ENCODE measurements at regions not wholly inside any gene's neighbourhood (a gene's known extent, or its start where the extent isn't known, plus 50 kb on each side); places are given as distances from the start of the nearest gene placed in this dataset.

DNA sequence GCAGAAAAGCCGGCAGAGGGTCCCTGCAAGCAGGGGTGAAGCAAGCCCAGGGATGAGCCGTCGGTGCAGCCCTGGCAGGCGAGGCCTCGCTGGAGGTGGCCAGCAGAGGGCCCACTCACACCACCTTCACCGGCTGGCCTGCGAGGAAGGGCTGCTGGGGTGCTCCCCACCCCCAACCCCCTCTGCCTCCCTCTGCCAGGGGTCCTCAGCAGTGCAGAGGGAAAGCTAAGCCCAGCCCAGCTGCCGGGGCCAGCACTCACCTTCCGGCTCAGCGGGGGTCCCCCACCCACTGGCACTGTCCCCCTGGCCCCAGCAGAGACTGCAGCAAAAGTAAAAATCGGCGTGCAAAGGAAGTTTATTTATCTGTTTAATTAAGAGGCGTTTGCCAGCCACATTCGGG, 113.4 kb downstream of the ENGASE start:
- no peak overlapping the region for H3K4me3 ChIP-seq (ENCODE audit: low read depth in 1 of 2, low read length in 2 of 2)
- peak; percentile 56 for TF ChIP-seq CTCF (IDR thresholded peaks at IDR 0.05; ENCODE audit: borderline replicate concordance, extremely low read depth, low read length, poor library complexity, severe bottlenecking)
- TF ChIP-seq EZH2 (IDR thresholded peaks at IDR 0.05; ENCODE audit: borderline replicate concordance, low read depth, low read length, severe bottlenecking) = no peak
- peaks cover 3% of the 10 kb centered on the region for H3K27me3 ChIP-seq (ENCODE audit: insufficient read depth, low read length, poor library complexity)
- H3K4me1 ChIP-seq (ENCODE audit: insufficient read depth, low read length) = no peaks in the 10 kb centered on the region
- H3K36me3 ChIP-seq (ENCODE audit: insufficient read depth, low read length) = no peaks in the 10 kb centered on the region
- H3K27ac ChIP-seq (ENCODE audit: low read length) = no peak overlapping the region
- DNase-seq (no peak), ATAC-seq (ENCODE audit: insufficient read depth, low read depth) (no peak)
- H3K4me2 ChIP-seq (ENCODE audit: insufficient read depth, low read length) = no peak overlapping the region
- H3K79me2 ChIP-seq (ENCODE audit: insufficient read depth, low read length) = no peaks in the 10 kb centered on the region
- no peak overlapping the region for H2AFZ ChIP-seq (ENCODE audit: low read depth, low read length)
- peaks cover 31% of the 10 kb centered on the region for H4K20me1 ChIP-seq (ENCODE audit: insufficient read depth, low read length)
- H3K9ac ChIP-seq (ENCODE audit: low read depth, low read length) = no peak overlapping the region
- H3K9me3 ChIP-seq (ENCODE audit: insufficient read depth, low read length, severe bottlenecking) = no peaks in the 10 kb centered on the region

DNA sequence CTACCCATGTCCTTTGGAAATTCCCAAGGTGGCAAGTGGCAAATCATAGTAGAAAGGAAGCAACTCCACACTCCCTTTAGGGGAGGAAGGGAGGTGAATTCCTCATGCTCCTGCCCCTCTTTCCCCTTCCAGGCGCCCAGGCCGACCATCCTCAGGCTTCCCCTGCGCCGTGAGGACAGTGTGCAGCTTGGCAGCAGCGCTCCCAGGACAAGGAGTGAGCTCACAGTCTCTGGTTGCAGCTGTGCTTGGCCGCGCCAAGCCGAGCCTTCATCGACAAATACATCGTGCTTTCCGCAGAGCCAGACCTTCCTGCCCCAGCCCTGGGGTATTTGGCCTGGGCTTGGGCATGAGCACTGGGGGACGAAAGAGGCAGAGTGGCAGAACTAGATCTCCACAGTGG, 112.6 kb downstream of the ENGASE start:
- no peaks in the 10 kb centered on the region for H3K79me2 ChIP-seq (ENCODE audit: insufficient read depth, low read length)
- TF ChIP-seq CTCF (IDR thresholded peaks at IDR 0.05; ENCODE audit: borderline replicate concordance, extremely low read depth, low read length, poor library complexity, severe bottlenecking) (no peak), EZH2 (IDR thresholded peaks at IDR 0.05; ENCODE audit: borderline replicate concordance, low read depth, low read length, severe bottlenecking) (no peak)

DNA sequence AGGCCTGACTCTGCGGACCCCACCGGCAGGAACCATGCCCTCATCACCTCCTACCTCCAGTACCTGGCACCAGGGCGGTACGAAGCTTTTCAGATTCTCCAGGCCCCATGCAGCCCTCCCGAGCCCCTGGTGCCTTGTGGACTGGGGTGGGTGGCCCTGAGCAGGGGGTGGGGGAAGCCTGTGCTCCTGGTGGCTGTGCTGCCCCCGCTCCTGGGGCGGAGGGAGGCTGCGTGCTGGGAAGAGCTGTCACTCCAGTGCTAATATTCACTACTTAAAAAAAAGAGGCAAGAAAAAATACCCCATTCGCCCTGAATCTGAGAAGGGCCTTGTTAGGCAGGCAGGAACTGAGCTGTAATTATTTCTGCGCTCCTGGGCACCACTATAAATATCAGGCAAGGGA, 111.8 kb downstream of the ENGASE start:
- H4K20me1 ChIP-seq (ENCODE audit: insufficient read depth, low read length) = peaks cover 19% of the 10 kb centered on the region
- peaks cover 3% of the 10 kb centered on the region for H3K27me3 ChIP-seq (ENCODE audit: insufficient read depth, low read length, poor library complexity)
- H3K4me1 ChIP-seq (ENCODE audit: insufficient read depth, low read length) = no peaks in the 10 kb centered on the region
- H3K4me2 ChIP-seq (ENCODE audit: insufficient read depth, low read length) = no peak overlapping the region
- H2AFZ ChIP-seq (ENCODE audit: low read depth, low read length) = no peak overlapping the region
- no peaks in the 10 kb centered on the region for H3K9me3 ChIP-seq (ENCODE audit: insufficient read depth, low read length, severe bottlenecking)
- H3K9ac ChIP-seq (ENCODE audit: low read depth, low read length) = no peak overlapping the region
- no peak for DNase-seq
- TF ChIP-seq CTCF (IDR thresholded peaks at IDR 0.05; ENCODE audit: borderline replicate concordance, extremely low read depth, low read length, poor library complexity, severe bottlenecking) (no peak), EZH2 (IDR thresholded peaks at IDR 0.05; ENCODE audit: borderline replicate concordance, low read depth, low read length, severe bottlenecking) (no peak)
- H3K27ac ChIP-seq (ENCODE audit: low read length) = no peak overlapping the region
- no peaks in the 10 kb centered on the region for H3K79me2 ChIP-seq (ENCODE audit: insufficient read depth, low read length)
- no peak overlapping the region for H3K4me3 ChIP-seq (ENCODE audit: low read depth in 1 of 2, low read length in 2 of 2)
- ATAC-seq (ENCODE audit: insufficient read depth, low read depth) = no peak
- H3K36me3 ChIP-seq (ENCODE audit: insufficient read depth, low read length) = no peaks in the 10 kb centered on the region

More for the DNA sequence above, 112.6 kb downstream of the ENGASE start:
- H3K36me3 ChIP-seq (ENCODE audit: insufficient read depth, low read length) = no peaks in the 10 kb centered on the region
- ATAC-seq (ENCODE audit: insufficient read depth, low read depth) (no peak), DNase-seq (no peak)
- H3K4me3 ChIP-seq (ENCODE audit: low read depth in 1 of 2, low read length in 2 of 2) = no peak overlapping the region
- H4K20me1 ChIP-seq (ENCODE audit: insufficient read depth, low read length) = peaks cover 22% of the 10 kb centered on the region
- no peaks in the 10 kb centered on the region for H3K4me1 ChIP-seq (ENCODE audit: insufficient read depth, low read length)
- H3K27me3 ChIP-seq (ENCODE audit: insufficient read depth, low read length, poor library complexity) = peaks cover 3% of the 10 kb centered on the region
- no peak overlapping the region for H3K27ac ChIP-seq (ENCODE audit: low read length)
- no peaks in the 10 kb centered on the region for H3K9me3 ChIP-seq (ENCODE audit: insufficient read depth, low read length, severe bottlenecking)
- no peak overlapping the region for H2AFZ ChIP-seq (ENCODE audit: low read depth, low read length)
- H3K9ac ChIP-seq (ENCODE audit: low read depth, low read length) = no peak overlapping the region
- H3K4me2 ChIP-seq (ENCODE audit: insufficient read depth, low read length) = no peak overlapping the region

GRCh38 chr17:79185671-79186070, 111.0 kb downstream of the ENGASE start:
- peaks cover 15% of the 10 kb centered on the region for H4K20me1 ChIP-seq (ENCODE audit: insufficient read depth, low read length)
- H3K36me3 ChIP-seq (ENCODE audit: insufficient read depth, low read length) = no peaks in the 10 kb centered on the region
- TF ChIP-seq EZH2 (IDR thresholded peaks at IDR 0.05; ENCODE audit: borderline replicate concordance, low read depth, low read length, severe bottlenecking) = no peak
- TF ChIP-seq CTCF (IDR thresholded peaks at IDR 0.05; ENCODE audit: borderline replicate concordance, extremely low read depth, low read length, poor library complexity, severe bottlenecking) = no peak
- no peak overlapping the region for H3K9ac ChIP-seq (ENCODE audit: low read depth, low read length)
- H3K27ac ChIP-seq (ENCODE audit: low read length) = no peak overlapping the region
- no peak overlapping the region for H2AFZ ChIP-seq (ENCODE audit: low read depth, low read length)
- DNase-seq = no peak
- no peak overlapping the region for H3K4me3 ChIP-seq (ENCODE audit: low read depth in 1 of 2, low read length in 2 of 2)
- peaks cover 3% of the 10 kb centered on the region for H3K27me3 ChIP-seq (ENCODE audit: insufficient read depth, low read length, poor library complexity)
- ATAC-seq (ENCODE audit: insufficient read depth, low read depth) = no peak
- H3K79me2 ChIP-seq (ENCODE audit: insufficient read depth, low read length) = no peaks in the 10 kb centered on the region
- no peaks in the 10 kb centered on the region for H3K9me3 ChIP-seq (ENCODE audit: insufficient read depth, low read length, severe bottlenecking)
- H3K4me2 ChIP-seq (ENCODE audit: insufficient read depth, low read length) = no peak overlapping the region
- H3K4me1 ChIP-seq (ENCODE audit: insufficient read depth, low read length) = no peaks in the 10 kb centered on the region

All from DND-41 (cell line).